Erythroblast (primary cell): ENCODE measurements at regions not wholly inside any gene's neighbourhood (a gene's known extent, or its start where the extent isn't known, plus 50 kb on each side); places are given as distances from the start of the nearest gene placed in this dataset.

ENCODE experiments used
- GATA1 ChIP-seq: IDR thresholded peaks from 2 replicates; pipeline ENCODE4 v1.6.1; 2011; ENCODE audit warnings: low read depth, mild to moderate bottlenecking, control low read depth, low read length, moderate library complexity
- POLR2A ChIP-seq: IDR thresholded peaks from 2 replicates; pipeline ENCODE4 v1.6.1; 2011; ENCODE audit warnings: mild to moderate bottlenecking, low read length

DNA sequence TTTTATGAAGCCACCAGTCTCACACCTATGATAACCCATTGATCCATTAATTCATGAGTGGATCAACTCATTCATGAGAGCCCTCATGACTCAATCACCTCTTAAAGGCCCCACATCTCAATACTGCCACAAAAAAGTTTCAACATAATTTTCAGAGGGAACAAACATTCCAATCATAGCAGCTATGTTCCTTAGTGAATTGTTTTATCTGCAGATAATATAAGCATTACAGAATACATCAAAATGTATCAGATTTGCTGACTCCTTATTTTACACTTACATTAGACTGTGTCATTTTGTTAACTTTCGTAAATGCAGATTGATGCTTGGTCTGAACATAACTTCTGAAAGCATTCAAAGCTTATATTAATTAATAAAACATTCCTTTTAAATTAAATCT, 155.3 kb upstream of the MBNL1 start:
- no peak for TF ChIP-seq POLR2A
- TF ChIP-seq GATA1 = no peak
